SU-DHL-6 (cell line): ENCODE measurements at regions not wholly inside any gene's neighbourhood (a gene's known extent, or its start where the extent isn't known, plus 50 kb on each side); places are given as distances from the start of the nearest gene placed in this dataset.

Experiments
- H2AFZ ChIP-seq: fragments of 200-600 bp; sonication (generic); 2 replicates; pipeline ENCODE4 v1.6.1; 2014; ENCODE audit warnings: low read depth, mild to moderate bottlenecking, moderate library complexity, mixed read lengths, antibody characterized with exemption, low read length; ENCODE audit not compliant: severe bottlenecking
- H3F3A ChIP-seq: fragments of 200-600 bp; shearing (Covaris generic); 2 replicates; pipeline ENCODE4 v1.6.0; 2016; ENCODE audit warnings: antibody characterized with exemption, mild to moderate bottlenecking; ENCODE audit not compliant: insufficient read depth
- H3K27ac ChIP-seq: fragments of 200-600 bp; sonication (generic); 2 replicates; pipeline ENCODE4 v1.5.1; 2016; ENCODE audit warnings: low read depth, mild to moderate bottlenecking, low read length, moderate library complexity, mixed read lengths
- H3K27me3 ChIP-seq: fragments of 200-600 bp; sonication (generic), shearing (Covaris generic); 2 replicates; pipeline ENCODE4 v1.6.0; 2014; ENCODE audit warnings: mild to moderate bottlenecking, low read length
- H3K36me3 ChIP-seq: fragments of 200-600 bp; sonication (generic); 2 replicates; pipeline ENCODE4 v1.6.1; 2014; ENCODE audit warnings: mild to moderate bottlenecking, low read length, mixed read lengths
- H3K4me2 ChIP-seq: fragments of 300-600, 200-600 bp; shearing (Covaris generic), sonication (generic); 2 replicates; pipeline ENCODE4 v1.6.0; 2014; ENCODE audit warnings: low read length, low read depth, mild to moderate bottlenecking; ENCODE audit not compliant: poor library complexity, severe bottlenecking
- H3K4me3 ChIP-seq: fragments of 200-600 bp; sonication (generic); 2 replicates; pipeline ENCODE4 v1.5.1; 2014; ENCODE audit warnings: antibody characterized with exemption, low read length, mild to moderate bottlenecking, mixed read lengths; ENCODE audit not compliant: insufficient read depth, poor library complexity, severe bottlenecking
- H3K79me2 ChIP-seq: fragments of 200-600 bp; sonication (generic); 2 replicates; pipeline ENCODE4 v1.6.1; 2014; ENCODE audit warnings: mild to moderate bottlenecking, low read length, moderate library complexity; ENCODE audit not compliant: insufficient read depth
- H3K9ac ChIP-seq: fragments of 200-600 bp; sonication (generic); 2 replicates; pipeline ENCODE4 v1.7.0; 2014; ENCODE audit warnings: mild to moderate bottlenecking, low read length
- H3K9me2 ChIP-seq: fragments of 200-600 bp; sonication (generic); replicated peaks from 2 replicates; pipeline ENCODE4 v1.6.1; 2014; ENCODE audit warnings: low read length; ENCODE audit not compliant: insufficient read depth
- H3K9me3 ChIP-seq: fragments of 200-600 bp; sonication (generic); 2 replicates; pipeline ENCODE4 v1.6.1; 2014; ENCODE audit warnings: low read length, mixed read lengths; ENCODE audit not compliant: insufficient read depth
- H4K20me1 ChIP-seq: fragments of 200-600 bp; sonication (generic); 2 replicates; pipeline ENCODE4 v1.6.1; 2014; ENCODE audit warnings: low read depth, mild to moderate bottlenecking, antibody characterized with exemption, low read length, moderate library complexity, mixed read lengths
- EZH2phosphoT487 ChIP-seq: fragments of 200-600 bp; sonication (generic), shearing (Covaris generic); conservative IDR thresholded peaks from 2 replicates; pipeline ENCODE4 v1.6.1; 2018; ENCODE audit warnings: mild to moderate bottlenecking, antibody characterized with exemption, low read length, moderate library complexity, mixed read lengths
- TF ChIP-seq, protein P1 (sequence below): fragments of 200-600 bp; sonication (generic); IDR thresholded peaks from one replicate; pipeline ENCODE4 v1.5.1; 2017; ENCODE audit warnings: antibody characterized with exemption, mild to moderate bottlenecking, low read length, moderate library complexity; ENCODE audit not compliant: insufficient read depth, poor library complexity, severe bottlenecking

- Histone ChIP-seq H3F3A (no peaks in the 10 kb centered on the region), H3K4me2 (no peak overlapping the region), H3K27me3 (no peaks in the 10 kb centered on the region), H3K27ac (no peak overlapping the region), H3K9me3 (no peaks in the 10 kb centered on the region), H3K4me3 (no peak overlapping the region), H2AFZ (no peak overlapping the region), H3K9me2 (no peaks in the 10 kb centered on the region), H3K9ac (no peak overlapping the region), H3K36me3 (no peaks in the 10 kb centered on the region), H3K79me2 (no peaks in the 10 kb centered on the region), H4K20me1 (no peaks in the 10 kb centered on the region)
- TF ChIP-seq, protein P1, sequence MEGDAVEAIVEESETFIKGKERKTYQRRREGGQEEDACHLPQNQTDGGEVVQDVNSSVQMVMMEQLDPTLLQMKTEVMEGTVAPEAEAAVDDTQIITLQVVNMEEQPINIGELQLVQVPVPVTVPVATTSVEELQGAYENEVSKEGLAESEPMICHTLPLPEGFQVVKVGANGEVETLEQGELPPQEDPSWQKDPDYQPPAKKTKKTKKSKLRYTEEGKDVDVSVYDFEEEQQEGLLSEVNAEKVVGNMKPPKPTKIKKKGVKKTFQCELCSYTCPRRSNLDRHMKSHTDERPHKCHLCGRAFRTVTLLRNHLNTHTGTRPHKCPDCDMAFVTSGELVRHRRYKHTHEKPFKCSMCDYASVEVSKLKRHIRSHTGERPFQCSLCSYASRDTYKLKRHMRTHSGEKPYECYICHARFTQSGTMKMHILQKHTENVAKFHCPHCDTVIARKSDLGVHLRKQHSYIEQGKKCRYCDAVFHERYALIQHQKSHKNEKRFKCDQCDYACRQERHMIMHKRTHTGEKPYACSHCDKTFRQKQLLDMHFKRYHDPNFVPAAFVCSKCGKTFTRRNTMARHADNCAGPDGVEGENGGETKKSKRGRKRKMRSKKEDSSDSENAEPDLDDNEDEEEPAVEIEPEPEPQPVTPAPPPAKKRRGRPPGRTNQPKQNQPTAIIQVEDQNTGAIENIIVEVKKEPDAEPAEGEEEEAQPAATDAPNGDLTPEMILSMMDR = no peak
- no peak for TF ChIP-seq EZH2phosphoT487
Observed at GRCh38 chr3:176904506-176904905, 292.8 kb downstream of the TBL1XR1 start.

GRCh38 chr3:176896640-176897039 lies 300.6 kb downstream of the TBL1XR1 start:
- no peak overlapping the region for H3K4me3 ChIP-seq
- no peaks in the 10 kb centered on the region for H3K79me2 ChIP-seq
- H3K9me2 ChIP-seq = no peaks in the 10 kb centered on the region
- no peaks in the 10 kb centered on the region for H4K20me1 ChIP-seq
- no peak overlapping the region for H2AFZ ChIP-seq
- TF ChIP-seq, protein P1 = no peak
- no peak for TF ChIP-seq EZH2phosphoT487
- H3K9me3 ChIP-seq = no peaks in the 10 kb centered on the region
- no peaks in the 10 kb centered on the region for H3K27me3 ChIP-seq
- H3K9ac ChIP-seq = no peak overlapping the region
- no peak overlapping the region for H3K4me2 ChIP-seq
- H3K27ac ChIP-seq = no peak overlapping the region
- no peaks in the 10 kb centered on the region for H3K36me3 ChIP-seq
- no peaks in the 10 kb centered on the region for H3F3A ChIP-seq

DNA sequence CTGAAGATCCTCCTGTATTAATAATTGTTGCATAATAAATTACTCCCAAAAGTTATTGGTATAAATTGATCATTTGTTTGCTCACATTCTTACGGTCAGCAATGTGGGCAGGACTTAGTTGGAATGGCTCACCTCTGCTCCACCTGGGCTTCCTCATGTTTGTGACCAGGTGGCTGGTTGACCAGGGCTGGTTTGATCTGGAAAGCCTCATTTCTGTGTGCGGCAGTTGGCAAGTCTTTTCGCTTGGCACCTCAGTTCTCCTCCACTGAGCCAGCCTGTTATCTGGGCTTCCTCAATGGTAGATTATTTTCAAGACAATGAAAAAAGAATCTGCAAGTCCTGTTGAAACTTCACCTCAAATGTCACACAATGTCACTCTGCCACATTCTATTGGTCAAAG lies 301.1 kb downstream of the TBL1XR1 start:
- H3K79me2 ChIP-seq = no peaks in the 10 kb centered on the region
- H3K27ac ChIP-seq = no peak overlapping the region
- H2AFZ ChIP-seq = no peak overlapping the region
- no peaks in the 10 kb centered on the region for H3K9me2 ChIP-seq
- no peaks in the 10 kb centered on the region for H4K20me1 ChIP-seq
- H3K27me3 ChIP-seq = no peaks in the 10 kb centered on the region
- TF ChIP-seq EZH2phosphoT487 = no peak
- TF ChIP-seq, protein P1 = no peak
- no peak overlapping the region for H3K4me3 ChIP-seq
- H3F3A ChIP-seq = no peaks in the 10 kb centered on the region
- no peaks in the 10 kb centered on the region for H3K36me3 ChIP-seq
- H3K9me3 ChIP-seq = no peaks in the 10 kb centered on the region
- no peak overlapping the region for H3K4me2 ChIP-seq
- H3K9ac ChIP-seq = no peak overlapping the region
